K562 (cell line): ENCODE measurements at regions not wholly inside any gene's neighbourhood (a gene's known extent, or its start where the extent isn't known, plus 50 kb on each side); places are given as distances from the start of the nearest gene placed in this dataset.
A peak's percentile ranks its signal among the peaks of the same experiment; 100 is the strongest.

ENCODE experiments used
- ATAC-seq: fragments of 200-7000 bp; cut with Tn5 transposase; 3 replicates; pipeline ENCODE4 v1.9.1; 2020; ENCODE audit warnings: moderate library complexity
- BruUV-seq: library from RNA; stranded (reverse); fragments of 400-500 nt; replicated peaks from 2 replicates; lab custom pipeline; 2021; lab: Mats Ljungman, UMichigan
- CTCF ChIA-PET: fragments of 300-600 bp; formaldehyde crosslinking; extraction: SDS; loops from one replicate; lab custom pipeline; 2021; ENCODE audit warnings: low intra/inter-chr PET ratio; lab: Yijun Ruan, JAX
- POLR2A ChIA-PET: fragments of 300-600, 350-650 bp; sonication (Branson Sonifier 250); formaldehyde crosslinking; extraction: SDS; loops from one replicate; lab custom pipeline; 2021; ENCODE audit warnings: antibody characterized with exemption, inconsistent platforms; lab: Yijun Ruan, JAX
- DNase-seq, 4 experiments: peaks; one replicate each; pipeline versions ENCODE4 v3.0.0 to v3.0.0-alpha.2; 2011 to 2018; ENCODE audit warnings: low spot score in 3 of 4, mixed read lengths in 3 of 4; ENCODE audit errors: extremely low read depth in 1 of 4
- FAIRE-seq: peaks from 2 replicates; lab custom pipeline; 2011; peaks lifted over from hg19 to GRCh38; lab: Jason Lieb, UNC
- H2AFZ ChIP-seq: 2 replicates; pipeline ENCODE4 v1.6.0; 2011; ENCODE audit warnings: low read depth, low read length, control low read depth, inconsistent platforms
- H3K27ac ChIP-seq: fragments of 200-600 bp; 3 replicates; pipeline ENCODE4 v1.8.0; 2011; ENCODE audit warnings: low read depth, mild to moderate bottlenecking, control low read depth, inconsistent platforms, low read length, moderate library complexity, mixed read lengths; ENCODE audit errors: extremely low read depth
- H3K27me3 ChIP-seq, 2 experiments: fragments of 300-600 bp in 1 of 2; 2 replicates in 1 of 2; 3 replicates in 1 of 2; pipeline versions ENCODE4 v1.6.0 to v1.8.0; 2011; ENCODE audit warnings: inconsistent platforms in 2 of 2, low read length in 2 of 2, mild to moderate bottlenecking in 1 of 2, mixed read lengths in 1 of 2, moderate library complexity in 1 of 2; ENCODE audit not compliant: control insufficient read depth in 2 of 2, insufficient read depth in 2 of 2
- H3K36me3 ChIP-seq: fragments of 300-600 bp; 3 replicates; pipeline ENCODE4 v1.8.0; 2011; ENCODE audit warnings: mild to moderate bottlenecking, low read length, inconsistent platforms; ENCODE audit not compliant: control insufficient read depth, insufficient read depth
- H3K4me1 ChIP-seq, 2 experiments: fragments of 200-600 bp in 1 of 2; replicated peaks in 1 of 2; 2 replicates in 1 of 2; 3 replicates in 1 of 2; pipeline versions ENCODE4 v1.5.1 to v1.8.0; 2011; ENCODE audit warnings: inconsistent platforms in 2 of 2, low read length in 2 of 2, mild to moderate bottlenecking in 1 of 2, mixed read lengths in 1 of 2, moderate library complexity in 1 of 2; ENCODE audit not compliant: control insufficient read depth in 2 of 2, insufficient read depth in 2 of 2
- H3K4me2 ChIP-seq: 2 replicates; pipeline ENCODE4 v1.6.1; 2011; ENCODE audit warnings: low read length, control low read depth, inconsistent platforms, mixed read lengths; ENCODE audit not compliant: insufficient read depth
- H3K4me3 ChIP-seq: fragments of 200-600 bp; sonication (generic), shearing (Covaris generic); 2 replicates; pipeline ENCODE4 v1.5.1; 2016; ENCODE audit warnings: control low read depth, inconsistent platforms
- H3K79me2 ChIP-seq: fragments of 200-600 bp; 3 replicates; pipeline ENCODE4 v1.8.0; 2011; ENCODE audit warnings: low read length, inconsistent platforms; ENCODE audit not compliant: control insufficient read depth, insufficient read depth
- H3K9ac ChIP-seq, 2 experiments: 2 replicates each; pipeline versions ENCODE4 v1.6.0 to v1.6.1; 2011; ENCODE audit warnings: low read depth in 2 of 2, low read length in 2 of 2, control low read depth in 1 of 2, inconsistent platforms in 1 of 2, mild to moderate bottlenecking in 1 of 2, mixed read lengths in 1 of 2; ENCODE audit not compliant: insufficient read depth in 1 of 2
- H3K9me1 ChIP-seq: one replicate; pipeline ENCODE4 v1.6.0; 2011; ENCODE audit warnings: inconsistent platforms, mild to moderate bottlenecking, low read length, moderate library complexity; ENCODE audit not compliant: control insufficient read depth, insufficient read depth
- H3K9me3 ChIP-seq: replicated peaks from 2 replicates; pipeline ENCODE4 v1.5.1; 2011; ENCODE audit warnings: low read depth, low read length, inconsistent platforms; ENCODE audit not compliant: control insufficient read depth, insufficient read depth
- H4K20me1 ChIP-seq: replicated peaks from 2 replicates; pipeline ENCODE4 v1.6.1; 2011; ENCODE audit warnings: low read length, inconsistent platforms, mixed read lengths; ENCODE audit not compliant: control insufficient read depth, insufficient read depth
- BDP1 ChIP-seq: IDR thresholded peaks from 3 replicates; pipeline ENCODE4 v1.6.1; 2011; ENCODE audit not compliant: insufficient read length, insufficient read depth
- EWSR1 ChIP-seq: fragments of 450-650 bp; IDR thresholded peaks from 2 replicates; pipeline ENCODE4 v1.6.1; 2018; ENCODE audit warnings: borderline replicate concordance, mild to moderate bottlenecking, low read depth, moderate library complexity; ENCODE audit not compliant: partially characterized antibody
- HSF4 ChIP-seq: fragments of 250-450 bp; sonication (Bioruptor Pico); IDR thresholded peaks from 2 replicates; pipeline ENCODE4 v2.1.2; 2022; ENCODE audit warnings: mild to moderate bottlenecking, moderate library complexity, borderline replicate concordance
- KLF13 ChIP-seq: fragments of 450-650 bp; IDR thresholded peaks from 2 replicates; pipeline ENCODE4 v1.6.1; 2016; ENCODE audit warnings: missing genetic modification characterization, low read depth, mild to moderate bottlenecking, missing compliant biosample characterization, moderate library complexity, borderline replicate concordance
- STAG1 ChIP-seq: sonication (generic); formaldehyde crosslinking; IDR thresholded peaks from 2 replicates; pipeline ENCODE4 v1.5.0; 2020; ENCODE audit warnings: missing genetic modification reagents, borderline replicate concordance
- TCF7 ChIP-seq: sonication (generic); IDR thresholded peaks from 2 replicates; pipeline ENCODE4 v1.6.1; 2016; ENCODE audit warnings: antibody characterized with exemption, borderline replicate concordance
- ZC3H11A ChIP-seq: IDR thresholded peaks from 2 replicates; pipeline ENCODE4 v1.6.1; 2012; ENCODE audit warnings: low read depth, low read length, improper control_type of control experiment
- ZNF76 ChIP-seq: fragments of 250-450 bp; sonication (Bioruptor Pico); IDR thresholded peaks from 2 replicates; pipeline ENCODE4 v1.4.0; 2020; ENCODE audit warnings: mild to moderate bottlenecking, moderate library complexity, borderline replicate concordance
- ZSCAN29 ChIP-seq: fragments of 450-650 bp; IDR thresholded peaks from 2 replicates; pipeline ENCODE4 v1.6.1; 2017
- WGBS: fragments of 100-300 bp; shearing (Covaris generic); methylation state at CpG from one replicate; pipeline ENCODE4 v1.1.6; 2016; ENCODE audit warnings: low coverage, mixed read lengths; ENCODE audit not compliant: insufficient coverage; ENCODE audit errors: missing lambda C conversion rate; 5-methylcytosine and 5-hydroxymethylcytosine counted together
- in situ Hi-C: fragments of 300-500 bp; cut with MboI; formaldehyde crosslinking; loops from 4 replicates; pipeline ENCODE4 v1.15.0; 2018; ENCODE audit warnings: inconsistent platforms, mixed read lengths
- intact Hi-C: fragments of 100-400 bp; cut with micrococcal nuclease; formaldehyde crosslinking; loops from 2 replicates; pipeline ENCODE4 v1.14.2; 2022
- TF ChIP-seq, protein P1 (sequence below), 3 experiments: fragments of 200-800 bp in 1 of 3; fragments of 250-450 bp in 1 of 3; fragments of 450-650 bp in 1 of 3; sonication (Bioruptor Pico) in 1 of 3; sonication (Bioruptor generic) in 1 of 3; formaldehyde crosslinking in 1 of 3; IDR thresholded peaks; 2 replicates each; pipeline versions ENCODE4 v1.6.1 to v1.8.0; 2016 to 2022; ENCODE audit warnings: mild to moderate bottlenecking in 2 of 3, missing genetic modification characterization in 2 of 3, missing compliant biosample characterization in 1 of 3, moderate library complexity in 1 of 3
- TF ChIP-seq, protein P2 (sequence below): sonication (generic); formaldehyde crosslinking; IDR thresholded peaks from 2 replicates; pipeline ENCODE4 v1.8.1; 2023; ENCODE audit warnings: mild to moderate bottlenecking, missing genetic modification reagents

DNA sequence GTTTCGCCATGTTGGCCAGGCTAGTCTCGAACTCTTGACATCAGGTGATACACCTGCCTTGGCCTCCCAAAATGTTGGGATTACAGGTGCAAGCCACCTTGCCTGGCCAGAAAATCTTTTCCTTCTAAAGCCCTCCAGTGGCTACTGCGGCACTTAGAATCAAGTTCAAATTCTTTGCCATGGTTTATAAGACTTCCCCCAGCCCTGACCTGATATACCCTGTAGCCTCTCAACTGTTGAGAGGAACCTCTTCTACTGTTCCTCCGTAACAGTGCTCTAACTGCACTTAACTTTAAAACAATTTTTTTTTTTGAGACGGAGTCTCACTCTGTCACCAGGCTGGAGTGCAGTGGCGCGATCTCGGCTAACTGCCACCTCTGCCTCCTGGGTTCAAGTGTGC lies 235.6 kb downstream of the BCAS1 start (continued):
- TF ChIP-seq, protein P1, sequence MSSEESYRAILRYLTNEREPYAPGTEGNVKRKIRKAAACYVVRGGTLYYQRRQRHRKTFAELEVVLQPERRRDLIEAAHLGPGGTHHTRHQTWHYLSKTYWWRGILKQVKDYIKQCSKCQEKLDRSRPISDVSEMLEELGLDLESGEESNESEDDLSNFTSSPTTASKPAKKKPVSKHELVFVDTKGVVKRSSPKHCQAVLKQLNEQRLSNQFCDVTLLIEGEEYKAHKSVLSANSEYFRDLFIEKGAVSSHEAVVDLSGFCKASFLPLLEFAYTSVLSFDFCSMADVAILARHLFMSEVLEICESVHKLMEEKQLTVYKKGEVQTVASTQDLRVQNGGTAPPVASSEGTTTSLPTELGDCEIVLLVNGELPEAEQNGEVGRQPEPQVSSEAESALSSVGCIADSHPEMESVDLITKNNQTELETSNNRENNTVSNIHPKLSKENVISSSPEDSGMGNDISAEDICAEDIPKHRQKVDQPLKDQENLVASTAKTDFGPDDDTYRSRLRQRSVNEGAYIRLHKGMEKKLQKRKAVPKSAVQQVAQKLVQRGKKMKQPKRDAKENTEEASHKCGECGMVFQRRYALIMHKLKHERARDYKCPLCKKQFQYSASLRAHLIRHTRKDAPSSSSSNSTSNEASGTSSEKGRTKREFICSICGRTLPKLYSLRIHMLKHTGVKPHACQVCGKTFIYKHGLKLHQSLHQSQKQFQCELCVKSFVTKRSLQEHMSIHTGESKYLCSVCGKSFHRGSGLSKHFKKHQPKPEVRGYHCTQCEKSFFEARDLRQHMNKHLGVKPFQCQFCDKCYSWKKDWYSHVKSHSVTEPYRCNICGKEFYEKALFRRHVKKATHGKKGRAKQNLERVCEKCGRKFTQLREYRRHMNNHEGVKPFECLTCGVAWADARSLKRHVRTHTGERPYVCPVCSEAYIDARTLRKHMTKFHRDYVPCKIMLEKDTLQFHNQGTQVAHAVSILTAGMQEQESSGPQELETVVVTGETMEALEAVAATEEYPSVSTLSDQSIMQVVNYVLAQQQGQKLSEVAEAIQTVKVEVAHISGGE (CRISPR knock-in tag; IDR thresholded peaks at IDR 0.05), result peak in 1 of 3 experiments; percentile 83; a peak in 2 of 6 replicates
- TF ChIP-seq HSF4 (CRISPR knock-in tag), result no peak

DNA sequence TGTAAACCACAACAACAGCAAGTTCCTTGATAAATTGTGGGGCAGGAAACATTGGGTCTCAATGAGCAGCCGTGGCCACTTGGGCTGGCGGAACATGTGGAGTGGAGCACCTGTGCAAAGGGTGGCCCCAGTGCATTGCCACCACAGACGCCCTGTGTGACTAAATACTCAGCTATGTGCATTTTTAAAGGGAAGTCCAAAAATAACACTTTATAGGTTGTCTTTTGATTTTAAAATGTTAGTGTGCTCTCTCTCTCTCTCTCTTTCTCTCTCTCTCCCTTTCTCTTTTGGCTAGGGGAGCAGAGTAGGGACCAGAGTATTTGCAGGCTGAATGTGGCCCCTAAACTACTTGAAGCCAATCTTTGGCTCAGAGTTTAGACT lies 236.3 kb downstream of the BCAS1 start:
- no peak for FAIRE-seq
- Histone ChIP-seq H3K79me2 (no peaks in the 10 kb centered on the region), H3K4me1 (peaks cover 0 to 7% of the 10 kb centered on the region in 2 experiments; a peak in 2 of 5 replicates), H3K9me3 (no peaks in the 10 kb centered on the region), H3K4me2 (no peak overlapping the region), H3K27ac (no peak overlapping the region), H3K27me3 (no peaks in the 10 kb centered on the region), H3K4me3 (no peak overlapping the region), H4K20me1 (no peaks in the 10 kb centered on the region), H3K9me1 (no peaks in the 10 kb centered on the region), H3K36me3 (no peaks in the 10 kb centered on the region), H2AFZ (peak overlapping the region; percentile 71), H3K9ac (no peak overlapping the region)
- TF ChIP-seq STAG1 (CRISPR knock-in tag) (no peak), ZC3H11A (no peak), TCF7 (no peak), BDP1 (no peak), ZNF76 (no peak), EWSR1 (no peak), ZSCAN29 (no peak), KLF13 (tag) (no peak)
- TF ChIP-seq, protein P1 (CRISPR knock-in tag; IDR thresholded peaks at IDR 0.05), result peak in 1 of 3 experiments; percentile 68; a peak in 2 of 6 replicates
- TF ChIP-seq, protein P2, sequence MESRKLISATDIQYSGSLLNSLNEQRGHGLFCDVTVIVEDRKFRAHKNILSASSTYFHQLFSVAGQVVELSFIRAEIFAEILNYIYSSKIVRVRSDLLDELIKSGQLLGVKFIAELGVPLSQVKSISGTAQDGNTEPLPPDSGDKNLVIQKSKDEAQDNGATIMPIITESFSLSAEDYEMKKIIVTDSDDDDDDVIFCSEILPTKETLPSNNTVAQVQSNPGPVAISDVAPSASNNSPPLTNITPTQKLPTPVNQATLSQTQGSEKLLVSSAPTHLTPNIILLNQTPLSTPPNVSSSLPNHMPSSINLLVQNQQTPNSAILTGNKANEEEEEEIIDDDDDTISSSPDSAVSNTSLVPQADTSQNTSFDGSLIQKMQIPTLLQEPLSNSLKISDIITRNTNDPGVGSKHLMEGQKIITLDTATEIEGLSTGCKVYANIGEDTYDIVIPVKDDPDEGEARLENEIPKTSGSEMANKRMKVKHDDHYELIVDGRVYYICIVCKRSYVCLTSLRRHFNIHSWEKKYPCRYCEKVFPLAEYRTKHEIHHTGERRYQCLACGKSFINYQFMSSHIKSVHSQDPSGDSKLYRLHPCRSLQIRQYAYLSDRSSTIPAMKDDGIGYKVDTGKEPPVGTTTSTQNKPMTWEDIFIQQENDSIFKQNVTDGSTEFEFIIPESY (CRISPR knock-in tag), result peak; percentile 40; the same call in 1 of the 2 replicates
- POLR2A ChIA-PET, result no interaction called here
- intact Hi-C loops (no loop called here), in situ Hi-C loops (no loop called here)
- no peak for ATAC-seq
- CTCF ChIA-PET, result no interaction called here
- DNase-seq, result no peak
- WGBS, result 80% methylated on average over 3 of the region's 3 CpGs
- no TSS peak for BruUV-seq
